ENCODE measurements at regions not wholly inside any gene's neighbourhood (a gene's known extent, or its start where the extent isn't known, plus 50 kb on each side); places are given as distances from the start of the nearest gene placed in this dataset.

GRCh38 chr10:120145107-120145506 is 252.6 kb downstream of the SEC23IP start:
- Histone ChIP-seq H3K4me1 (ENCODE audit: control insufficient read depth, insufficient read depth, low read length, poor library complexity, severe bottlenecking) (no peaks in the 10 kb centered on the region), H3K27ac (ENCODE audit: insufficient read depth, low read length, poor library complexity, severe bottlenecking) (no peak overlapping the region), H3K36me3 (ENCODE audit: control insufficient read depth, insufficient read depth, low read length) (no peaks in the 10 kb centered on the region), H3K4me3 (ENCODE audit: insufficient read depth, low read depth, low read length, poor library complexity, severe bottlenecking) (no peak overlapping the region), H3K9me3 (ENCODE audit: control insufficient read depth, low read length) (no peaks in the 10 kb centered on the region), H3K27me3 (replicated peaks; ENCODE audit: control insufficient read depth, insufficient read depth, low read length, poor library complexity, severe bottlenecking) (no peaks in the 10 kb centered on the region)
- no peak for DNase-seq

DNA sequence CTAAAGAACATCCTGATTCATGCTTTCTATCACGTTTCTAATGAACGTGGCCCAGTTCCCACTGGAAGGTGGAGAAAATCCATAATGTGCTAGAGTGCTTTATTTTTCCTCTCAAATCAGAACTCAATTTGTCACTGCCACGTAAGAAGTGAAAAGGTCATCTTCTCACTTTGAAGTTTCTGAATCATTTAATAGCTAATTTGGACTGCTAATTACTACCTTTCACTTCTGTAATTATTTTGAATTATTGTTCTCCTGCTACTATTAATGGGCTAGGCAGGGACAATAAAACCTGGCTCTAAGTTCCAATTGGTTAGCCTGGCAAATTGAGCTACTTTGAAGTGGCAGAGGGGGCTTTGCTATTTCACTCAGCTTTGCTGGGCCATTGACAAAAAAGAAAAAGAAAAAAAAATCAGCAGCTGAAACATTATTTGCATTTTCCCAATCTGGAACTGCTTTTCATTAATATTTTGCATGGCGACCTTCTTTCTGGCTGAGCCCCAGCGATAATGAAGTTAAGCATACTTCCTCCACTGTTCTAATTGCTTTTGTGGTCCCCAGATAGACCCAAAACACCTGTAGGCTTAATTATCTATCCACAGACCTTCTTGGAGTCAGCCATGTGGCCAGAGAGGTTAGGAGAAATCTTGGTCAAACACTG is 264.2 kb downstream of the SEC23IP start:
- no peak overlapping the region for H3K4me3 ChIP-seq (ENCODE audit: insufficient read depth, low read depth, low read length, poor library complexity, severe bottlenecking)
- H3K27ac ChIP-seq (ENCODE audit: insufficient read depth, low read length, poor library complexity, severe bottlenecking): no peak overlapping the region
- H3K36me3 ChIP-seq (ENCODE audit: control insufficient read depth, insufficient read depth, low read length): no peaks in the 10 kb centered on the region
- DNase-seq: no peak
- H3K9me3 ChIP-seq (ENCODE audit: control insufficient read depth, low read length): no peaks in the 10 kb centered on the region
- no peaks in the 10 kb centered on the region for H3K4me1 ChIP-seq (ENCODE audit: control insufficient read depth, insufficient read depth, low read length, poor library complexity, severe bottlenecking)
- no peaks in the 10 kb centered on the region for H3K27me3 ChIP-seq (replicated peaks; ENCODE audit: control insufficient read depth, insufficient read depth, low read length, poor library complexity, severe bottlenecking)

- DNase-seq: no peak
- Histone ChIP-seq H3K9me3 (ENCODE audit: control insufficient read depth, low read length) (no peaks in the 10 kb centered on the region), H3K4me3 (ENCODE audit: insufficient read depth, low read depth, low read length, poor library complexity, severe bottlenecking) (no peak overlapping the region)
Observed at GRCh38 chr10:120161111-120161510, 268.6 kb downstream of the SEC23IP start.

DNA sequence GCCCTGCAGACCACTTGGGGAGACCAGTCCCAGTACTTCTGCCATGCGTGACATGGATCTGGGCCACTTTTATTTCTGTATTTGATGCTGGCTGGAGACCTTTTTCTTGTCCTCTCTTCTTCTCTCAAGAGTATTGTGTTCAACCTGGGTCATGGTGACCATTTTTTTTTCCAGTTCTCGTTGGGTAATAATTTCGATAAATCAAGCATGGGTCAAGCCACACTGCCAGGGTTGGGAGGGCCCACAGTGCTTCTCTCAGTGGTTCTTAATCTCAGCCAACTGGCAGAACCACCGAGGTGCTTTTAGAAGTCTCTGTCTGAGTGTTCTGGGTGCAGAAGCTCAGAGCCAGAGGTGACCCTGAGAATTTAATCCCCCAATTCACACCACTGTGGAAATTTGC is 269.9 kb downstream of the SEC23IP start:
- Histone ChIP-seq H3K4me3 (ENCODE audit: insufficient read depth, low read depth, low read length, poor library complexity, severe bottlenecking) (no peak overlapping the region), H3K27ac (ENCODE audit: insufficient read depth, low read length, poor library complexity, severe bottlenecking) (no peak overlapping the region), H3K27me3 (replicated peaks; ENCODE audit: control insufficient read depth, insufficient read depth, low read length, poor library complexity, severe bottlenecking) (no peaks in the 10 kb centered on the region), H3K9me3 (ENCODE audit: control insufficient read depth, low read length) (no peaks in the 10 kb centered on the region), H3K4me1 (ENCODE audit: control insufficient read depth, insufficient read depth, low read length, poor library complexity, severe bottlenecking) (no peaks in the 10 kb centered on the region), H3K36me3 (ENCODE audit: control insufficient read depth, insufficient read depth, low read length) (no peaks in the 10 kb centered on the region)
- no peak for DNase-seq

More at GRCh38 chr10:120161111-120161510, 268.6 kb downstream of the SEC23IP start:
- Histone ChIP-seq H3K4me1 (ENCODE audit: control insufficient read depth, insufficient read depth, low read length, poor library complexity, severe bottlenecking) (no peaks in the 10 kb centered on the region), H3K27me3 (replicated peaks; ENCODE audit: control insufficient read depth, insufficient read depth, low read length, poor library complexity, severe bottlenecking) (no peaks in the 10 kb centered on the region), H3K36me3 (ENCODE audit: control insufficient read depth, insufficient read depth, low read length) (no peaks in the 10 kb centered on the region), H3K27ac (ENCODE audit: insufficient read depth, low read length, poor library complexity, severe bottlenecking) (no peak overlapping the region)

DNA sequence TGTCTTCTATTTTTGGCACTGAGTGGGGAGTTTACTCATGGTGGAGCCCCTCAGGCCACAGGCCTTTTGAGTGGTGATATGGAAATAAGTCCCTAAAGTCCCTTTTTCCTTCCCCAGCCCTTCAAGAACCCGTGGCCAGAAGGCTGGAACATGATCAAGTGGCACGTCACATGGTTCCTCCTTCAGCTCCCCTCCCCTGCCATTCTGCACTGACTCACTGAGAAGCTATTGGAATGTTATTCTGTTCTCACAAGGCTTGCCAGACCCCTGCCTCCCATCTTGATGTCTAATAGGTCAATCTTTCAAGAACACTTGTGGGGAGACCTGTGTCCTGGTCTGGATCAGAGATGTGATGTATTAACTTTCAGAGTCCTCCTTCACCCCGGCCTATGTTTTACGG is 279.8 kb downstream of the SEC23IP start:
- Histone ChIP-seq H3K27ac (ENCODE audit: insufficient read depth, low read length, poor library complexity, severe bottlenecking) (no peak overlapping the region), H3K9me3 (ENCODE audit: control insufficient read depth, low read length) (no peaks in the 10 kb centered on the region), H3K27me3 (replicated peaks; ENCODE audit: control insufficient read depth, insufficient read depth, low read length, poor library complexity, severe bottlenecking) (no peaks in the 10 kb centered on the region), H3K36me3 (ENCODE audit: control insufficient read depth, insufficient read depth, low read length) (no peaks in the 10 kb centered on the region), H3K4me3 (ENCODE audit: insufficient read depth, low read depth, low read length, poor library complexity, severe bottlenecking) (no peak overlapping the region), H3K4me1 (ENCODE audit: control insufficient read depth, insufficient read depth, low read length, poor library complexity, severe bottlenecking) (no peaks in the 10 kb centered on the region)
- DNase-seq: no peak

DNA sequence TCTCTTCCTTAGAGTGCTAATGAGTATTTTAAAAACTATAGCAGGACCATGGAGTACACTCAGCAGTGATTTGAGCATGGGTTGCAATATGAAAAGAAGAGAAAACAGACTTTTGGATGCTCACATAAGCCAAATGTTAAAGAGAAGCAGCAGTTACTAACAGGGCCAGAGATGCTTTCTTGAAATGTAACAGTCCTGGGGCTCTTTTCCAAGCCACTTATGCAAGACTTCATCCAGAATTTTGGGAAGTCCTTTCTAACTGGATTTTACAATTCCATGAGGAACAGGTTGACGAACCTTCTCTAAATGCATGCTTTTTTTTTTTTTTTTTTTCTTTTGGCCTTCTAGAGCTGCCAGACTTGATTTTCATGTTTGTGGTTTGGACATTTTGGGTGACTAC is 282.0 kb downstream of the SEC23IP start:
- DNase-seq: no peak
- no peaks in the 10 kb centered on the region for H3K4me1 ChIP-seq (ENCODE audit: control insufficient read depth, insufficient read depth, low read length, poor library complexity, severe bottlenecking)

DNA sequence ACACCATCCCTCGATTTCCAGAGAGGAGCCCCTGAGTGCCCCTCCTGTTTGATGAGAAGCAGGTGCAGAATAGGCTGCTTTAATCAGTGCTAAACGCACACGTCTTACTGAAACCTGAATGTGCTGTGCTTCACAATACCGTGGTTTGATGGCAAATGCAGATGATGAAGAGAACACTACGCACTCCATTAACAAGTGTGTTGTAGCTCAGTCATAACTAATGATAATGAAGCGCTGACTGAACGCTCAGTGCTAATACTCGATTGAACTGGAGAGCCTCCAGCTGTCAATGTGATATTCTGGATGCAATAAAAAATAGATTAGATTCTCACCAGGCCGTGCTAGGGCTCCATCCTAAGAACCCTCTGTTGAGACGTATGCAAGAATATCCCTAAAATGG is 279.7 kb upstream of the PLPP4 start:
- DNase-seq: no peak
- H3K9me3 ChIP-seq (ENCODE audit: control insufficient read depth, low read length): no peaks in the 10 kb centered on the region
- no peaks in the 10 kb centered on the region for H3K4me1 ChIP-seq (ENCODE audit: control insufficient read depth, insufficient read depth, low read length, poor library complexity, severe bottlenecking)
- H3K27ac ChIP-seq (ENCODE audit: insufficient read depth, low read length, poor library complexity, severe bottlenecking): no peak overlapping the region
- no peaks in the 10 kb centered on the region for H3K27me3 ChIP-seq (replicated peaks; ENCODE audit: control insufficient read depth, insufficient read depth, low read length, poor library complexity, severe bottlenecking)
- H3K36me3 ChIP-seq (ENCODE audit: control insufficient read depth, insufficient read depth, low read length): no peaks in the 10 kb centered on the region
- no peak overlapping the region for H3K4me3 ChIP-seq (ENCODE audit: insufficient read depth, low read depth, low read length, poor library complexity, severe bottlenecking)

More for the DNA sequence above, 282.0 kb downstream of the SEC23IP start:
- H3K27ac ChIP-seq (ENCODE audit: insufficient read depth, low read length, poor library complexity, severe bottlenecking): no peak overlapping the region
- no peaks in the 10 kb centered on the region for H3K27me3 ChIP-seq (replicated peaks; ENCODE audit: control insufficient read depth, insufficient read depth, low read length, poor library complexity, severe bottlenecking)
- no peaks in the 10 kb centered on the region for H3K9me3 ChIP-seq (ENCODE audit: control insufficient read depth, low read length)
- no peaks in the 10 kb centered on the region for H3K36me3 ChIP-seq (ENCODE audit: control insufficient read depth, insufficient read depth, low read length)
- no peak overlapping the region for H3K4me3 ChIP-seq (ENCODE audit: insufficient read depth, low read depth, low read length, poor library complexity, severe bottlenecking)

DNA sequence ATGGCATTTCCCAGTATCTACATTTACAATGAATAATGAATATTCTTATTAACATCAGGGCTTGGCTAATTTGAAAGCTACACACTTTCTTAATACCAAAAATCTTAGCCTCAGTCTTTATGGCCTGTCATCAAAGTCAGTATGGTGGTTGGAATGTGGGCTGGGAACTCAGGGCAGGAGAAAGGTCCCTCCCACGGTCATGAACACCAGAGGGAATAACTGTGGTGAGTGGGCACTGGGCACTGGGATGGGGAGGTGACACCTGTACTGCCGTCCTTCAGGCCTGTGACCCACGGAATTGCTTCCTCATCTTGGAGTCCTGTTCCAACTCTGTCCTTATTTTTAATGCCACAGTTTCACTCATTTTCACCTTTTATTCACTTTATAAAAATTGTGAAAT is 276.9 kb upstream of the PLPP4 start:
- no peak for DNase-seq
- Histone ChIP-seq H3K27me3 (replicated peaks; ENCODE audit: control insufficient read depth, insufficient read depth, low read length, poor library complexity, severe bottlenecking) (no peaks in the 10 kb centered on the region), H3K27ac (ENCODE audit: insufficient read depth, low read length, poor library complexity, severe bottlenecking) (no peak overlapping the region), H3K36me3 (ENCODE audit: control insufficient read depth, insufficient read depth, low read length) (no peaks in the 10 kb centered on the region), H3K4me1 (ENCODE audit: control insufficient read depth, insufficient read depth, low read length, poor library complexity, severe bottlenecking) (no peaks in the 10 kb centered on the region), H3K4me3 (ENCODE audit: insufficient read depth, low read depth, low read length, poor library complexity, severe bottlenecking) (no peak overlapping the region), H3K9me3 (ENCODE audit: control insufficient read depth, low read length) (no peaks in the 10 kb centered on the region)

DNA sequence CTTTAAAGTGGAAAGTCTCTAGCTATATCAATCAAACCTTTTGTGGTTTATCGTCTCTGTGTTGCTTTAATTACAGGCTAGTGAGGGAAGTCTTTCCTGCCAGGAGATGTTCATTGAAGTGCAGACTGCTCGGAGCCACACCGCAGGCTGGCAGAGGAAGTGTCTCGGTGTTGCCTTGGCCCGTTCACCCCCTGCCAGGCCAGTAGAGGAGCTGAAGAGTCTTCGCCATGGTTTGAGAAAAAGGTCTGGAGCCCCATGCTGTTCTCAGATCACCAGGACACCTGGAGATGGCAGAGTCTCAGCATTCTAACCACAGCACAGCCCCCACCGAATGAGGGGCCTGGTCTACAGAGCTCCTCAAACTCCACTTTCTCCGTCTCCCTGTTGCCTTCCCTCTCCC is 275.9 kb upstream of the PLPP4 start:
- H3K27ac ChIP-seq (ENCODE audit: insufficient read depth, low read length, poor library complexity, severe bottlenecking): no peak overlapping the region
- H3K4me1 ChIP-seq (ENCODE audit: control insufficient read depth, insufficient read depth, low read length, poor library complexity, severe bottlenecking): no peaks in the 10 kb centered on the region
- no peaks in the 10 kb centered on the region for H3K36me3 ChIP-seq (ENCODE audit: control insufficient read depth, insufficient read depth, low read length)
- no peak for DNase-seq
- H3K4me3 ChIP-seq (ENCODE audit: insufficient read depth, low read depth, low read length, poor library complexity, severe bottlenecking): no peak overlapping the region
- no peaks in the 10 kb centered on the region for H3K27me3 ChIP-seq (replicated peaks; ENCODE audit: control insufficient read depth, insufficient read depth, low read length, poor library complexity, severe bottlenecking)
- no peaks in the 10 kb centered on the region for H3K9me3 ChIP-seq (ENCODE audit: control insufficient read depth, low read length)

DNA sequence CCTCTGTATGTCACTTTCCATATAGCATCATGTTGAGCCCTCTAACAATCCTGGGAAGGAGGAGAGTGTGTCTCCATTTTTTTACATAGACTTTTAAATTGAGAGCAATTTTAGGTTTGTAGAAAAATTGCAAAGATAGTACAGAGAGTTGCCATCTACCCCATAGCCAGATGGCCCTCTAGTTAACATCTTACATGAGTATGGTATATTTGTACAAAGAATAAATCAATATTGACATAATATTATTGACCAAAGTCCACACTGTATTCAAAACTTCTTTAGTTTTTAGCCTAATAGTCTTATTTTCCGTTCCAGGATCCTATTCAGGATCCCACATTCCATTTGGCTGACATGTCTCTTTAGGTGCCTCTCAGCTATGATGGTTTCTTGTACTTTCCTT is 274.6 kb upstream of the PLPP4 start:
- no peak for DNase-seq
- Histone ChIP-seq H3K9me3 (ENCODE audit: control insufficient read depth, low read length) (no peaks in the 10 kb centered on the region), H3K27ac (ENCODE audit: insufficient read depth, low read length, poor library complexity, severe bottlenecking) (no peak overlapping the region), H3K4me3 (ENCODE audit: insufficient read depth, low read depth, low read length, poor library complexity, severe bottlenecking) (no peak overlapping the region), H3K36me3 (ENCODE audit: control insufficient read depth, insufficient read depth, low read length) (no peaks in the 10 kb centered on the region), H3K4me1 (ENCODE audit: control insufficient read depth, insufficient read depth, low read length, poor library complexity, severe bottlenecking) (no peaks in the 10 kb centered on the region), H3K27me3 (replicated peaks; ENCODE audit: control insufficient read depth, insufficient read depth, low read length, poor library complexity, severe bottlenecking) (no peaks in the 10 kb centered on the region)

All from effector memory CD4-positive, alpha-beta T cell (primary cell).